Mesothelial cell of epicardium (in vitro differentiated cells): ENCODE measurements at regions not wholly inside any gene's neighbourhood (a gene's known extent, or its start where the extent isn't known, plus 50 kb on each side); places are given as distances from the start of the nearest gene placed in this dataset.
"Not testable (repeated sequence)": the region's sequence is repeated elsewhere in the genome, so short reads cannot be mapped to it uniquely, and the experiment has no call there.

Experiments used
- DNase-seq, 2 experiments: peaks; one replicate each; pipeline ENCODE4 v3.0.0; 2021; ENCODE audit warnings: low spot score in 2 of 2; ENCODE audit not compliant: unreplicated experiment in 2 of 2
- H3K27ac Mint-ChIP-seq: 2 replicates; pipeline ENCODE4 v1.8.0; 2021; ENCODE audit warnings: mixed read lengths
- H3K27me3 Mint-ChIP-seq: 2 replicates; pipeline ENCODE4 v1.8.0; 2021; ENCODE audit warnings: low read depth, mixed read lengths
- H3K36me3 Mint-ChIP-seq: 2 replicates; pipeline ENCODE4 v1.8.0; 2021; ENCODE audit warnings: mixed read lengths
- H3K4me1 Mint-ChIP-seq: 2 replicates; pipeline ENCODE4 v1.8.0; 2021; ENCODE audit warnings: mixed read lengths
- H3K4me3 Mint-ChIP-seq: 2 replicates; pipeline ENCODE4 v1.8.0; 2021; ENCODE audit warnings: mild to moderate bottlenecking, moderate library complexity, mixed read lengths
- H3K9me3 Mint-ChIP-seq: 2 replicates; pipeline ENCODE4 v1.8.0; 2021; ENCODE audit warnings: mixed read lengths
- TF ChIP-seq, protein P1 (sequence below): fragments of 200-600 bp; sonication (generic); IDR thresholded peaks from one replicate; pipeline ENCODE4 v1.5.0; 2021; ENCODE audit warnings: antibody characterized with exemption; ENCODE audit not compliant: unreplicated experiment

GRCh38 chr4:187128222-187128621, 404.6 kb upstream of the FAT1 start:
- TF ChIP-seq, protein P1, sequence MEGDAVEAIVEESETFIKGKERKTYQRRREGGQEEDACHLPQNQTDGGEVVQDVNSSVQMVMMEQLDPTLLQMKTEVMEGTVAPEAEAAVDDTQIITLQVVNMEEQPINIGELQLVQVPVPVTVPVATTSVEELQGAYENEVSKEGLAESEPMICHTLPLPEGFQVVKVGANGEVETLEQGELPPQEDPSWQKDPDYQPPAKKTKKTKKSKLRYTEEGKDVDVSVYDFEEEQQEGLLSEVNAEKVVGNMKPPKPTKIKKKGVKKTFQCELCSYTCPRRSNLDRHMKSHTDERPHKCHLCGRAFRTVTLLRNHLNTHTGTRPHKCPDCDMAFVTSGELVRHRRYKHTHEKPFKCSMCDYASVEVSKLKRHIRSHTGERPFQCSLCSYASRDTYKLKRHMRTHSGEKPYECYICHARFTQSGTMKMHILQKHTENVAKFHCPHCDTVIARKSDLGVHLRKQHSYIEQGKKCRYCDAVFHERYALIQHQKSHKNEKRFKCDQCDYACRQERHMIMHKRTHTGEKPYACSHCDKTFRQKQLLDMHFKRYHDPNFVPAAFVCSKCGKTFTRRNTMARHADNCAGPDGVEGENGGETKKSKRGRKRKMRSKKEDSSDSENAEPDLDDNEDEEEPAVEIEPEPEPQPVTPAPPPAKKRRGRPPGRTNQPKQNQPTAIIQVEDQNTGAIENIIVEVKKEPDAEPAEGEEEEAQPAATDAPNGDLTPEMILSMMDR: no peak
- Mint-ChIP-seq H3K36me3 (peaks cover 4% of the 10 kb centered on the region), H3K27ac (peak overlapping the region; percentile 72), H3K4me1 (peaks cover 30% of the 10 kb centered on the region), H3K9me3 (peaks cover 8% of the 10 kb centered on the region), H3K27me3 (no peaks in the 10 kb centered on the region), H3K4me3 (no peak overlapping the region)
- DNase-seq: no peak

- no peak for DNase-seq
- Mint-ChIP-seq H3K36me3 (peaks cover 4% of the 10 kb centered on the region), H3K27me3 (no peaks in the 10 kb centered on the region), H3K27ac (peak overlapping the region; percentile 17), H3K9me3 (peaks cover 8% of the 10 kb centered on the region), H3K4me3 (no peak overlapping the region), H3K4me1 (peaks cover 29% of the 10 kb centered on the region)
- TF ChIP-seq, protein P1: no peak
These were observed 405.3 kb upstream of the FAT1 start for GRCh38 chr4:187128976-187129375.

- DNase-seq, H3K9me3 Mint-ChIP-seq: not testable (repeated sequence)
These were observed 408.2 kb upstream of the FAT1 start for GRCh38 chr4:187131826-187132225.

GRCh38 chr4:187135878-187136277, 412.2 kb upstream of the FAT1 start:
- H3K4me1 Mint-ChIP-seq: peaks cover 8% of the 10 kb centered on the region
- no peak overlapping the region for H3K4me3 Mint-ChIP-seq
- TF ChIP-seq, protein P1: no peak
- H3K9me3 Mint-ChIP-seq: no peaks in the 10 kb centered on the region
- H3K27ac Mint-ChIP-seq: no peak overlapping the region
- DNase-seq: no peak
- H3K27me3 Mint-ChIP-seq: no peaks in the 10 kb centered on the region
- H3K36me3 Mint-ChIP-seq: peaks cover 1% of the 10 kb centered on the region

More at GRCh38 chr4:187131826-187132225, 408.2 kb upstream of the FAT1 start:
- H3K36me3 Mint-ChIP-seq, H3K27me3 Mint-ChIP-seq, H3K27ac Mint-ChIP-seq, H3K4me3 Mint-ChIP-seq: not testable (repeated sequence)
- H3K4me1 Mint-ChIP-seq: peaks cover 24% of the 10 kb centered on the region

DNA sequence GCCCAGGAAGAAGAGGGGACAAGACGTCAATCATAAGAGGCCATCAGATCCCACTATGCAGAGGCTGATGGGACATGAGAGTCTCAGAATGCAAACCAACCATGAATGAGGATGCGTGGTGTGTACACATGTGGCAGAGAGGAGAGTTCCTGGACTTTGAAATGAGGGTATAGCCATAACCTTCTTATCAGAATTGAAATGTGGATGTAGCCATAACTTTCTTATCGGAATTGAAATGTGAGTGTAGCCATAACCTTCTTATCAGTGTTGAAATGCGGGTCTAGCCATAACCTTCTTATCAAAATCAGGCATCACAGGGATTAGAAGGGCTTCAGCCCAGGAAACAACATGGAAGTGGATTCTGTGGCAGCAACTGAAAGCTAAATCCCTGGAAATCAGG, 415.5 kb upstream of the FAT1 start:
- Mint-ChIP-seq H3K36me3 (no peaks in the 10 kb centered on the region), H3K4me1 (peaks cover 18% of the 10 kb centered on the region), H3K27me3 (no peaks in the 10 kb centered on the region), H3K27ac (no peak overlapping the region), H3K9me3 (no peaks in the 10 kb centered on the region), H3K4me3 (no peak overlapping the region)
- no peak for DNase-seq
- TF ChIP-seq, protein P1: no peak

GRCh38 chr4:187141101-187141500, 417.4 kb upstream of the FAT1 start:
- no peak overlapping the region for H3K4me3 Mint-ChIP-seq
- TF ChIP-seq, protein P1: no peak
- no peak for DNase-seq
- H3K4me1 Mint-ChIP-seq: peaks cover 18% of the 10 kb centered on the region
- no peaks in the 10 kb centered on the region for H3K27me3 Mint-ChIP-seq
- no peak overlapping the region for H3K27ac Mint-ChIP-seq
- H3K36me3 Mint-ChIP-seq: no peaks in the 10 kb centered on the region
- no peaks in the 10 kb centered on the region for H3K9me3 Mint-ChIP-seq
